Natural killer cell (primary cell): ENCODE measurements at regions not wholly inside any gene's neighbourhood (a gene's known extent, or its start where the extent isn't known, plus 50 kb on each side); places are given as distances from the start of the nearest gene placed in this dataset.

ENCODE experiments used
- ATAC-seq, 3 donors: fragments of 150-1000 bp in 2 of 3; fragments of 200-7000 bp in 1 of 3; cut with Tn5 transposase; 1 replicate in 1 of 3; 2 replicates in 2 of 3; pipeline ENCODE4 v1.10.0; 2021; ENCODE audit warnings: mild to moderate bottlenecking in 2 of 3, moderate library complexity in 2 of 3
- DNase-seq, 2 donors: peaks; one replicate each; pipeline versions ENCODE4 v3.0.0 to v3.0.0-alpha.2; 2013 to 2021; ENCODE audit warnings: mixed read lengths in 1 of 2
- H3K27ac ChIP-seq: one replicate; pipeline ENCODE4 v1.5.1; 2013; ENCODE audit warnings: mild to moderate bottlenecking, low read length
- H3K27me3 ChIP-seq: one replicate; pipeline ENCODE4 v1.6.1; 2013; ENCODE audit warnings: low read length; ENCODE audit not compliant: control insufficient read depth, insufficient read depth
- H3K36me3 ChIP-seq: one replicate; pipeline ENCODE4 v1.6.1; 2013; ENCODE audit warnings: low read length; ENCODE audit not compliant: control insufficient read depth, insufficient read depth
- H3K4me1 ChIP-seq: one replicate; pipeline ENCODE4 v1.6.1; 2013; ENCODE audit warnings: low read length; ENCODE audit not compliant: control insufficient read depth, insufficient read depth
- H3K4me3 ChIP-seq: one replicate; pipeline ENCODE4 v1.5.1; 2013; ENCODE audit warnings: low read length
- H3K9me3 ChIP-seq: one replicate; pipeline ENCODE4 v1.6.1; 2013; ENCODE audit warnings: low read length; ENCODE audit not compliant: control insufficient read depth, insufficient read depth
- H3K27ac Mint-ChIP-seq, 2 donors: one replicate each; pipeline ENCODE4 v1.8.0; 2022; ENCODE audit warnings: mild to moderate bottlenecking in 2 of 2, mixed read lengths in 2 of 2, moderate library complexity in 1 of 2
- H3K27me3 Mint-ChIP-seq, 2 donors: one replicate each; pipeline ENCODE4 v1.8.0; 2022; ENCODE audit warnings: low read depth in 2 of 2, mixed read lengths in 2 of 2
- H3K36me3 Mint-ChIP-seq: one replicate; pipeline ENCODE4 v1.8.0; 2022; ENCODE audit warnings: mixed read lengths
- H3K4me1 Mint-ChIP-seq, 2 donors: one replicate each; pipeline ENCODE4 v1.8.0; 2022; ENCODE audit warnings: mixed read lengths in 2 of 2
- H3K4me3 Mint-ChIP-seq: one replicate; pipeline ENCODE4 v1.8.0; 2022; ENCODE audit warnings: mild to moderate bottlenecking, moderate library complexity, mixed read lengths
- H3K9me3 Mint-ChIP-seq, 2 donors: one replicate each; pipeline ENCODE4 v1.8.0; 2022; ENCODE audit warnings: mixed read lengths in 2 of 2
- WGBS: methylation state at CpG from one replicate; pipeline ENCODE4 v1.1.7; 2013; ENCODE audit warnings: missing lambda C conversion rate; ENCODE audit not compliant: insufficient coverage; 5-methylcytosine and 5-hydroxymethylcytosine counted together
- intact Hi-C: fragments of 100-400 bp; cut with micrococcal nuclease; formaldehyde crosslinking; loops from one replicate; pipeline ENCODE4 v1.14.2; 2022
- TF ChIP-seq, protein P1 (sequence below): fragments of 200-600 bp; IDR thresholded peaks from one replicate; pipeline ENCODE4 v1.8.0; 2022; ENCODE audit warnings: antibody characterized with exemption

- DNase-seq: no peak
- WGBS: 90% methylated on average over 6 of the region's 6 CpGs
These were observed 139.8 kb downstream of the RPS24 start for GRCh38 chr10:78173360-78174015.

DNA sequence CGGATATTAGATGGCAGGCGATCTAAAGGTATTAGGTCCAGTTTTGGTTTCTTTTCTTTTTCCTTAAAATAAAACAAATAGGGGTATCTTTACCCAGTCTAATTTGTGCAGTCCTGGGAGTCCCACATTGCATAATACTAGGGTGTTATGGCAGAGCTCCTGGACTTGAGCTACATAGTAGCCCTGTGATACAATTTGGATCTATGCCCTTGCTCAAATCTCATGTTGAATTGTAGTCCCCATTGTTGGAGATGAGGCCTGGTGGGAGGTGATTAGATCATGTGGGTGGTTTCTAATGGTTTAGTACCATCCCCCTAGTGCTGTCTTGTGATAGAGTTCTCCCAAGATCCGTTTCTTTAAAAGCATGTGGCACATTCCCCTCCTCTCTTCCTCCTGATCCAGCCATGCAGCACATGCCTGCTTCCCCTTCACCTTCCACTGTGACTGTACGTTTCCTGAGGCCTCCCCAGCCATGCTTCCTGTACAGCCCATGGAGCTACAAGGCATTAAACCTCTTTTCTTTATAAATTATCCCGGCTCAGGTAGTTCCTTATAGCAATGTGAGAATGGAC lies 141.9 kb downstream of the RPS24 start:
- no peak overlapping the region for H3K4me3 ChIP-seq
- H3K27ac ChIP-seq: no peak overlapping the region
- no peaks in the 10 kb centered on the region for H3K36me3 Mint-ChIP-seq
- H3K4me3 Mint-ChIP-seq: no peak overlapping the region
- TF ChIP-seq, protein P1, sequence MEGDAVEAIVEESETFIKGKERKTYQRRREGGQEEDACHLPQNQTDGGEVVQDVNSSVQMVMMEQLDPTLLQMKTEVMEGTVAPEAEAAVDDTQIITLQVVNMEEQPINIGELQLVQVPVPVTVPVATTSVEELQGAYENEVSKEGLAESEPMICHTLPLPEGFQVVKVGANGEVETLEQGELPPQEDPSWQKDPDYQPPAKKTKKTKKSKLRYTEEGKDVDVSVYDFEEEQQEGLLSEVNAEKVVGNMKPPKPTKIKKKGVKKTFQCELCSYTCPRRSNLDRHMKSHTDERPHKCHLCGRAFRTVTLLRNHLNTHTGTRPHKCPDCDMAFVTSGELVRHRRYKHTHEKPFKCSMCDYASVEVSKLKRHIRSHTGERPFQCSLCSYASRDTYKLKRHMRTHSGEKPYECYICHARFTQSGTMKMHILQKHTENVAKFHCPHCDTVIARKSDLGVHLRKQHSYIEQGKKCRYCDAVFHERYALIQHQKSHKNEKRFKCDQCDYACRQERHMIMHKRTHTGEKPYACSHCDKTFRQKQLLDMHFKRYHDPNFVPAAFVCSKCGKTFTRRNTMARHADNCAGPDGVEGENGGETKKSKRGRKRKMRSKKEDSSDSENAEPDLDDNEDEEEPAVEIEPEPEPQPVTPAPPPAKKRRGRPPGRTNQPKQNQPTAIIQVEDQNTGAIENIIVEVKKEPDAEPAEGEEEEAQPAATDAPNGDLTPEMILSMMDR: no peak
- DNase-seq (no peak), ATAC-seq (no peak)
- no peaks in the 10 kb centered on the region for H3K4me1 Mint-ChIP-seq
- intact Hi-C loops: no loop called here
- H3K4me1 ChIP-seq: no peaks in the 10 kb centered on the region
- H3K27me3 Mint-ChIP-seq: no peaks in the 10 kb centered on the region
- no peak overlapping the region for H3K27ac Mint-ChIP-seq
- WGBS: 62% methylated on average over 4 of the region's 5 CpGs
- no peaks in the 10 kb centered on the region for H3K9me3 Mint-ChIP-seq
- H3K27me3 ChIP-seq: no peaks in the 10 kb centered on the region
- H3K36me3 ChIP-seq: no peaks in the 10 kb centered on the region
- H3K9me3 ChIP-seq: no peaks in the 10 kb centered on the region

More at GRCh38 chr10:78173360-78174015, 139.8 kb downstream of the RPS24 start:
- H3K4me3 Mint-ChIP-seq: no peak overlapping the region
- Histone ChIP-seq H3K27me3 (no peaks in the 10 kb centered on the region), H3K9me3 (no peaks in the 10 kb centered on the region), H3K27ac (no peak overlapping the region), H3K4me3 (no peak overlapping the region), H3K36me3 (no peaks in the 10 kb centered on the region), H3K4me1 (no peaks in the 10 kb centered on the region)
- H3K27me3 Mint-ChIP-seq: peaks cover 0 to 4% of the 10 kb centered on the region in 2 donors
- H3K9me3 Mint-ChIP-seq: no peaks in the 10 kb centered on the region
- no peaks in the 10 kb centered on the region for H3K36me3 Mint-ChIP-seq
- ATAC-seq: no peak
- intact Hi-C loops: no loop called here
- H3K27ac Mint-ChIP-seq: no peak overlapping the region
- TF ChIP-seq, protein P1: no peak
- no peaks in the 10 kb centered on the region for H3K4me1 Mint-ChIP-seq

GRCh38 chr10:78176320-78177317 lies 143.0 kb downstream of the RPS24 start:
- no peak for ATAC-seq
- H3K36me3 Mint-ChIP-seq: no peaks in the 10 kb centered on the region
- H3K9me3 Mint-ChIP-seq: no peaks in the 10 kb centered on the region

More at GRCh38 chr10:78176320-78177317, 143.0 kb downstream of the RPS24 start:
- Histone ChIP-seq H3K4me3 (no peak overlapping the region), H3K9me3 (no peaks in the 10 kb centered on the region), H3K36me3 (no peaks in the 10 kb centered on the region), H3K27ac (no peak overlapping the region), H3K4me1 (no peaks in the 10 kb centered on the region), H3K27me3 (no peaks in the 10 kb centered on the region)
- intact Hi-C loops: no loop called here
- Mint-ChIP-seq H3K4me1 (no peaks in the 10 kb centered on the region), H3K27ac (no peak overlapping the region), H3K27me3 (no peaks in the 10 kb centered on the region), H3K4me3 (no peak overlapping the region)
- TF ChIP-seq, protein P1: no peak
- DNase-seq: no peak
- 91% methylated on average over 24 of the region's 24 CpGs for WGBS
